T-helper 2 cell treated with Interferon-gamma antibody and Interleukin-4, amounts not matched to agents 100 ng/mL and 5 ng/mL, for 36 hours (primary cell): ENCODE measurements at regions not wholly inside any gene's neighbourhood (a gene's known extent, or its start where the extent isn't known, plus 50 kb on each side); places are given as distances from the start of the nearest gene placed in this dataset.
"Not testable (repeated sequence)": the region's sequence is repeated elsewhere in the genome, so short reads cannot be mapped to it uniquely, and the experiment has no call there.

Experiments
- intact Hi-C: fragments of 100-400 bp; cut with micrococcal nuclease; formaldehyde crosslinking; loops from one replicate; pipeline ENCODE4 v1.15.1; 2023

GRCh38 chr5:111830333-111830732 lies 73.3 kb upstream of the NREP start:
- intact Hi-C loops: no loop called here

DNA sequence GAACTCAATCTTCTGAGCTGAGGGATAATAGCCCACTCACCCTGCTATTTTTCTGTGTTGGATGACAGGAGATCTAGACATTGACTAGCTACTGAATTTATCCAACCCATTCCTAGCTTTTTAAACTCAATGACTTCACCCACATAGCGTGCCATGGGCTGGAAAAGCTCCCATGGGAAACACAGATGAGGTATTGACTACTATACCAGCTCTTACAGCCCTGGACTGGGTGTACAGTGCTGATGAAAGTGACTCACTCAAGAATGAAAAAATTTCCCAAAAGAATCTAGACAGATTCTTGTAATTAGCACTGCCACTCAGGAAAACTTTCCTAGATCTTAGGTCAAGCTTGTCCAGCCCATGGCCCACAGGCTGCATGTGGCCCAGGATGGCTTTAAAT lies 72.7 kb upstream of the NREP start:
- intact Hi-C loops: no loop called here

DNA sequence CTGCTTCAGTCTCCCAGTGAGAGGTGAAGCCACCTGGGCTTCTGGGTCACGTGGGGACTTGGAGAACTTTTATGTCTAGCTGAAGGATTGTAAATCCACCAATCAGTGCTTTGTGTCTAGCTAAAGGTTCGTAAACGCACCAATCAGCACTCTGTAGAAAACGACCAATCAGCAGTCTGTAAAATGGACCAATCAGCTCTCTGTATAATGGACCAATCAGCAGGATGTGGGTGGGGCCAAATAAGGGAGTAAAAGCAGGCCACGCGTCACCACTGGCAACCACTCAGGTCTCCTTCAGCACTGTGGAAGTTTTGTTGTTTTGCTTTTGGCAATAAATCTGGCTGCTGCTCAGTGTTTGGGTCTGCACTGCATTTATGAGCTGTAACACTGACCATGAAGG lies 69.1 kb upstream of the NREP start:
- intact Hi-C loops: no loop called here

DNA sequence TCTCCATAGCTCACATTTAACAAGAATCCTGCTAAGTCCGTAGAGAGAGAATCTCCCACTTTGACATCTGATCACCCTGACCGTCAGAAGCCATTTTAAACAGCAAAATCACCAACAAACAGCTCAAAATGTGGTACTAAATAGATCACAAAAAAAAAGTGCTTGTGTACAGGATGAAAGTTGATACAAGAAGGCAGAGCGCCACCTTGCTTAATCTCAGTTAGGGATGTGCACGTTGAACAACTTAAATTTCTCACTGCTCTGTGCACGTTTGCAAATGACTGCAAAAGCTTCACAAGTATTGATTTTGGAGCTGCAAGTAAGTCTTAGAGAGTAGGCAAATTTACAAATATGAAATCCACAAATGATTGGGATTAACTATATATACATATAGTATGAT lies 63.1 kb upstream of the NREP start:
- intact Hi-C loops: no loop called here

- intact Hi-C loops: not testable (repeated sequence)
Measured at GRCh38 chr5:111819028-111819427, 62.0 kb upstream of the NREP start.

GRCh38 chr5:111813537-111813936 lies 56.5 kb upstream of the NREP start:
- intact Hi-C loops: no loop called here

- intact Hi-C loops: no loop called here
Measured at GRCh38 chr5:111810112-111810511, 53.1 kb upstream of the NREP start.
